AG10803 (cell line): ENCODE measurements at regions not wholly inside any gene's neighbourhood (a gene's known extent, or its start where the extent isn't known, plus 50 kb on each side); places are given as distances from the start of the nearest gene placed in this dataset.
A peak's percentile ranks its signal among the peaks of the same experiment; 100 is the strongest.

Experiments
- DNase-seq: peaks from one replicate; pipeline ENCODE4 v3.0.0; 2010; ENCODE audit warnings: low read depth
- H3K4me3 ChIP-seq: 2 replicates; pipeline ENCODE4 v1.5.1; 2011; ENCODE audit warnings: mild to moderate bottlenecking, low read length, control low read depth
- TF ChIP-seq, protein P1 (sequence below): conservative IDR thresholded peaks from 2 replicates; pipeline ENCODE4 v1.5.1; 2011; ENCODE audit warnings: mild to moderate bottlenecking, low read length, control low read depth, inconsistent platforms

DNA sequence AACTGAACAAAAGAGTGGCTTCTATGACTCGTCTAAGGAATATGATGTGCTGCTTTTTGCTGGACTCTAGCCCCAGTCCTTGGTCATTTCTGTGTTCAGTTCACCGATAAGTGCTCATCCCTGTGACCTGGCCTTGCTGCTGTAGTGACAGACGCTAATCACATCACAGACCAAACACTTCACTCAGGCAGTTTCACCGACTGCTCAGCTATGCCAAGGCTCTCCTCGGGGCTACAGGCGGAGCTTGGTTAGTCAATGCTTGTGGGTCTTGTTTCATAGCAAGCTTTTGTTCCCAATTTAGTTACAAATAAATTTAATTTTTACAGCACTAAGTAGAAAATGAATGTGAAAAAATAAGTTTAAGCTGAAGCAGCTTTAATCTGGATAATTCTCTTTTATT is 190.8 kb upstream of the PRKCQ start:
- DNase-seq: peak; percentile 14
- no peak overlapping the region for H3K4me3 ChIP-seq
- TF ChIP-seq, protein P1, sequence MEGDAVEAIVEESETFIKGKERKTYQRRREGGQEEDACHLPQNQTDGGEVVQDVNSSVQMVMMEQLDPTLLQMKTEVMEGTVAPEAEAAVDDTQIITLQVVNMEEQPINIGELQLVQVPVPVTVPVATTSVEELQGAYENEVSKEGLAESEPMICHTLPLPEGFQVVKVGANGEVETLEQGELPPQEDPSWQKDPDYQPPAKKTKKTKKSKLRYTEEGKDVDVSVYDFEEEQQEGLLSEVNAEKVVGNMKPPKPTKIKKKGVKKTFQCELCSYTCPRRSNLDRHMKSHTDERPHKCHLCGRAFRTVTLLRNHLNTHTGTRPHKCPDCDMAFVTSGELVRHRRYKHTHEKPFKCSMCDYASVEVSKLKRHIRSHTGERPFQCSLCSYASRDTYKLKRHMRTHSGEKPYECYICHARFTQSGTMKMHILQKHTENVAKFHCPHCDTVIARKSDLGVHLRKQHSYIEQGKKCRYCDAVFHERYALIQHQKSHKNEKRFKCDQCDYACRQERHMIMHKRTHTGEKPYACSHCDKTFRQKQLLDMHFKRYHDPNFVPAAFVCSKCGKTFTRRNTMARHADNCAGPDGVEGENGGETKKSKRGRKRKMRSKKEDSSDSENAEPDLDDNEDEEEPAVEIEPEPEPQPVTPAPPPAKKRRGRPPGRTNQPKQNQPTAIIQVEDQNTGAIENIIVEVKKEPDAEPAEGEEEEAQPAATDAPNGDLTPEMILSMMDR: no peak

DNA sequence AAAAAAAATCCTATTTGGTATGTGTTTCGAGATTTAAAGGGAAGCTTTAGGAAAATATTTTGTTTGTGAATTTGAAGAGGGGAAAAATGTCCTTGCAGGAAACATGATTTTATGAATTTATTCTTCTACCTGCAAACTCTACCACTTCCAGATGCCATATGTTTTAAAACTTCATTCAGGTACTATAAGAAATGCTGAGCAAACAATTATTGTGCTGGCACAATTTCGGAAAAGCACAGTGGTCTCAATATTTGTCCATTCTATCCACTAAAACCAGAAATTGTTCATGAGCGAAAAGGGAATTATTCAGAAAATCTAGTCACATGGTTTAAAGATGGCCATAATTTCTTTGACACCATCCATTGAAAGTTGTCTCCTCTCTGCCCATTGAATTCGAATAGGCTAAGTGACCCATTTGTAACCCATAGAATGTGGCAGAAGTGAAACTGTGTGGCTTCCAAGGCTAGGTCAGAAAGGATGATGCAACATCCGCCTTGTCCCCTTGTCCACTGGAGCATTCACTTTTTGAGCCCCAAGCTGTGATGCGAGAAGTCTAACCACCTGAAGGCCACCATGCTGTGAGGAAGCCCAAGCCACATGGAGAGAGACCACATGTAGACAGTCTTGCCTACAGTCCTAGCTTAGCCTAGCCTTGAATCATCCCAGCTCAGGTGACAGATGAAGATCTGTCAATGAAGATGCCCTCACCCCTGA is 189.8 kb upstream of the PRKCQ start:
- TF ChIP-seq, protein P1: no peak
- no peak overlapping the region for H3K4me3 ChIP-seq
- DNase-seq: no peak

DNA sequence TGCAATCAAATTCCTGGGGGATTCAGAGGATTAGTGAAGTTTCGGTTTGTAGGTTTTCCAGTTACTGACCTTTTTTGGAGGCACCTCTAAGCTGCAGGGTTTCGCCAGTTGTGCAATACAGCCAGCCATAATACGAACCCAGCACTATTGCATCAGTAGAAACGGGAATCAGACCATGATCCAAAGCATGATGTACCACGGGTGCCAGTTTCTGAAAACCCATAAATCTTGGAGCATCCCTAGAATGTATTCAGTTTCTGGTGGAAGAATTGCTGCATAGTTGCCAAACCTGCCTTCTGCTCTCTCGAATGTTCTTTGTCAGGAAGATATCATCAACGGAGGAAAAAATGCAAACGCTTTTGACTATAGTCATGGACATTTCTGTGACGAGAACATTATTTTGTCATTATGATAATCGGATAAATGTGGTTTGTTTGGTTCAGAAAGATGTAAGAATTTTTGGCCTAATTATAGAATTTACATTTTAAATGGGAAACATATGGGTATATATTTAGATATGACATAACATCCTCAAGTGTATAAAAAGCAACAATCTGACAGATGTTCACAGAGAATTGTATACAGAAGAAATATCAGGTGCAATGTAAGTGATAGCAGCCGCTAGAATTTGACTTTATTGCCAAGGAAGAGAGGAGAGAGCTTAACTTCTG is 186.2 kb upstream of the PRKCQ start:
- H3K4me3 ChIP-seq: peak overlapping the region; percentile 40
- TF ChIP-seq, protein P1: no peak
- DNase-seq: peak; percentile 84

DNA sequence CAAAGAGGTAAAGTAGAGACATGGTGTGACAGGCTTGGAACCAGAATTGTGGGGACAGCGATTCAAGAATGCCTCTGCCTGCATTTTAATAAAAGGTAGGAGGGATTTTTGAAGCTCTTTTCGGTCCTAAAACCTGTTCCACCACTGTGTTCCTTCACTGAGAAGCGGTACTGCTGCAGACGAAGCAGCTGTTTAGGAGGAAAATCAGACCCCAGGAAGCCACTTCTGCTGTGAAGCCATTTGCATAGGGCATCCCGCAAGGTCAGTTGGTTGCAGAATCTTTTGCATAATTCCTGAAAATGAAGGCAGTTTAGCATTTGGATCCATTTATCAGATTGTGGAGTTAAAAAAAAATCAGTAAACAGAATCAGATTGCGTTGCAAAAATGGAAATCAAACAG is 183.3 kb upstream of the PRKCQ start:
- TF ChIP-seq, protein P1: no peak
- H3K4me3 ChIP-seq: no peak overlapping the region
- no peak for DNase-seq

- TF ChIP-seq, protein P1: no peak
- DNase-seq: no peak
- H3K4me3 ChIP-seq: no peak overlapping the region
Measured at GRCh38 chr10:6763001-6763400, 182.9 kb upstream of the PRKCQ start.

GRCh38 chr10:6759961-6760360 is 179.9 kb upstream of the PRKCQ start:
- H3K4me3 ChIP-seq: no peak overlapping the region
- TF ChIP-seq, protein P1: no peak
- no peak for DNase-seq

- DNase-seq: no peak
- TF ChIP-seq, protein P1: no peak
- no peak overlapping the region for H3K4me3 ChIP-seq
Measured at GRCh38 chr10:6757158-6757557, 177.1 kb upstream of the PRKCQ start.
